H1 (cell line): ENCODE measurements at regions not wholly inside any gene's neighbourhood (a gene's known extent, or its start where the extent isn't known, plus 50 kb on each side); places are given as distances from the start of the nearest gene placed in this dataset.

Experiments
- CHD1 ChIP-seq: IDR thresholded peaks from 2 replicates; pipeline ENCODE4 v1.6.1; 2012; ENCODE audit warnings: low read depth, low read length, improper control_type of control experiment

GRCh38 chr1:29444782-29445729 is 208.7 kb downstream of the PTPRU start (continued):
- no peak for TF ChIP-seq CHD1
- TF ChIP-seq, all 59 proteins: peak for 0
